PC-9 (cell line): ENCODE measurements at regions not wholly inside any gene's neighbourhood (a gene's known extent, or its start where the extent isn't known, plus 50 kb on each side); places are given as distances from the start of the nearest gene placed in this dataset.

ENCODE experiments used
- EZH2 ChIP-seq: fragments of 200-600 bp; sonication (generic); IDR thresholded peaks from 2 replicates; pipeline ENCODE4 v1.8.0; 2017; ENCODE audit warnings: antibody characterized with exemption, low read depth
- TF ChIP-seq, protein P1 (sequence below): fragments of 200-600 bp; sonication (generic); conservative IDR thresholded peaks from 2 replicates; pipeline ENCODE4 v1.6.1; 2017; ENCODE audit warnings: mixed run types, antibody characterized with exemption, mild to moderate bottlenecking, moderate library complexity

DNA sequence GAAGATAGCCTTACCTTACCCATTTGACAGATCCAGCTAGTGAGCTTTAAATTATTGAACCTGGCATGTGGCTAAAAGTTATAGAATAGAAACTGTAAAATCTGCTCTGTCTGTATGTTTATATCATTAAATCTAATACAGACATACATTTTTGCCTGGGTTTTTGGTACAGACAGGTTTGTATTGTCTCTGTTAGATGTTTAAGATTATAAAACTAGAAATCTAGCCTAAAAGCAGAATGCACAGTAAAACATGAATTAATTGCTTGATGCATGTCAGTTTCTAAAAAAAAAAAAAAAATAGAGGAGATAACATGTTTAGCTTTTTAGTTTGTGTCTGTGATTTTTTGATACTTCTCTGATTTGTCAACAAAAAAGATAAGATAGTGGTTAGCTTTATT, 477.6 kb upstream of the LRRC7 start:
- TF ChIP-seq, protein P1, sequence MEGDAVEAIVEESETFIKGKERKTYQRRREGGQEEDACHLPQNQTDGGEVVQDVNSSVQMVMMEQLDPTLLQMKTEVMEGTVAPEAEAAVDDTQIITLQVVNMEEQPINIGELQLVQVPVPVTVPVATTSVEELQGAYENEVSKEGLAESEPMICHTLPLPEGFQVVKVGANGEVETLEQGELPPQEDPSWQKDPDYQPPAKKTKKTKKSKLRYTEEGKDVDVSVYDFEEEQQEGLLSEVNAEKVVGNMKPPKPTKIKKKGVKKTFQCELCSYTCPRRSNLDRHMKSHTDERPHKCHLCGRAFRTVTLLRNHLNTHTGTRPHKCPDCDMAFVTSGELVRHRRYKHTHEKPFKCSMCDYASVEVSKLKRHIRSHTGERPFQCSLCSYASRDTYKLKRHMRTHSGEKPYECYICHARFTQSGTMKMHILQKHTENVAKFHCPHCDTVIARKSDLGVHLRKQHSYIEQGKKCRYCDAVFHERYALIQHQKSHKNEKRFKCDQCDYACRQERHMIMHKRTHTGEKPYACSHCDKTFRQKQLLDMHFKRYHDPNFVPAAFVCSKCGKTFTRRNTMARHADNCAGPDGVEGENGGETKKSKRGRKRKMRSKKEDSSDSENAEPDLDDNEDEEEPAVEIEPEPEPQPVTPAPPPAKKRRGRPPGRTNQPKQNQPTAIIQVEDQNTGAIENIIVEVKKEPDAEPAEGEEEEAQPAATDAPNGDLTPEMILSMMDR = no peak
- TF ChIP-seq EZH2 = no peak
